Cardiac fibroblast (primary cell): ENCODE measurements at regions not wholly inside any gene's neighbourhood (a gene's known extent, or its start where the extent isn't known, plus 50 kb on each side); places are given as distances from the start of the nearest gene placed in this dataset.
"Not testable (repeated sequence)": the region's sequence is repeated elsewhere in the genome, so short reads cannot be mapped to it uniquely, and the experiment has no call there.

Experiments used
- DNase-seq, 2 donors: peaks; one replicate each; pipeline versions ENCODE4 v3.0.0 to v3.0.0-alpha.2; 2010; ENCODE audit warnings: low read depth in 2 of 2
- H3K4me3 ChIP-seq, 2 donors: replicated peaks in 1 of 2; 1 replicate in 1 of 2; 2 replicates in 1 of 2; pipeline ENCODE4 v1.5.1; 2011; ENCODE audit warnings: low read depth in 2 of 2, low read length in 2 of 2, mild to moderate bottlenecking in 2 of 2, moderate library complexity in 1 of 2
- CTCF ChIP-seq: IDR thresholded peaks from one replicate; pipeline ENCODE4 v1.5.1; 2011; ENCODE audit warnings: low read depth, mild to moderate bottlenecking, low read length, inconsistent platforms

DNA sequence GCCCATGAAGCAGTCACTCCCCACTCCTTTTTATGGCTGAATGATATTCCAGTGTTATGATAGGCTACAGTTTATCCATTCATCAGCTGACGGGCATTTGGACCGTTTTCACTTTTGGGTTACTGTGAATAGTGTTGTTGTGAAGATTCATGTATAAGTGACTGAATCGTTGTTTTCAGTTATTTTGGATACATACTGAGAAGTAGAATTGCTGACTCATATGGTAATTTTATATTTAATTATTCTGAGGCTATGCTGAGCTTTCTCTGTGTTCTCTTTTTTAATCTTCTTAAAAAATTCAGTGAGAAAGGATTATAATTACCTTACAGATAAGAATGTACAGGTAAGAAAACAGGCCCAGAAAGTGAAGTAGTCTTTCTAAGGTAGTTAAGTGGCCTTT is 117.9 kb upstream of the MPHOSPH6 start:
- DNase-seq: no peak
- TF ChIP-seq CTCF: no peak
- H3K4me3 ChIP-seq: no peak overlapping the region

- TF ChIP-seq CTCF: no peak
- no peak for DNase-seq
- H3K4me3 ChIP-seq: no peak overlapping the region
These were observed 112.6 kb upstream of the MPHOSPH6 start for GRCh38 chr16:82282662-82283061.

DNA sequence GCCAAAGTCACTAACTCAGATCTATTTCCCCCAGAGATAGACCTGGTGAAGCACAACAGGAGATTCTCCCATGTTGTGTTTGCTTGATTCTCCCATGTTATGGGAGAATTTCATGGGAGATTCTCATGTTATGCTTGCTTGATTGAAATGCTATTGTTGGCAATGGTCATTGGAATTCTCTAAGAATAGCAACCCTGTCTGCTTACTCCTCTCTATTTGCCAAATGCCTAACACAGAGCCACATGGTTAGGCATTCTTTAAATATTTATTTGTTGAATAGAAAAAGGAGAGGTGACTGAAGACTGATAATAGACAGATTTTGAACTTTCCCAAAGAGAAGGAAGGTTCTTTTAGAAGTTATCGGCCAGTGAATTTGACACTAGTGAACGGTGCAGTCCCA is 111.5 kb upstream of the MPHOSPH6 start:
- H3K4me3 ChIP-seq: no peak overlapping the region
- no peak for DNase-seq
- TF ChIP-seq CTCF: no peak

DNA sequence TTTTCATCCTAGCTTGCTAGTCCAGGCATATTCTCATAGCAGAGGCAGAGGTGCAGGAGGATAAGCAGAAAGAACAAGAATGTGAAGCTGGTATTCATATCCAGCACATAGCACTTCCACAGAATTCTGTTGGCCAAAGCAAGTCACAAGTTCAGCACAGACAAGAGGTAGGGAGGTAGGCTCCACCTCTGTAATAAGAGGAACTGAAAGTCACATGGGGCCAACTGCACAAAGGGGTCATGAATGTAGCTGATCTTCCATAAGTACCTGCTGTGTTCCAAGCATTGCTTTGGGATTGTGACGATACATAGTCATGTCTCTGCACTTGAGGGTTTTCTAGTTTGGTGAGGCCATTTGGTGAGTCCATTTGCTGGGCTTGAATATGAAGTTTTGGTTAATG is 110.8 kb upstream of the MPHOSPH6 start:
- no peak for DNase-seq
- no peak for TF ChIP-seq CTCF

DNA sequence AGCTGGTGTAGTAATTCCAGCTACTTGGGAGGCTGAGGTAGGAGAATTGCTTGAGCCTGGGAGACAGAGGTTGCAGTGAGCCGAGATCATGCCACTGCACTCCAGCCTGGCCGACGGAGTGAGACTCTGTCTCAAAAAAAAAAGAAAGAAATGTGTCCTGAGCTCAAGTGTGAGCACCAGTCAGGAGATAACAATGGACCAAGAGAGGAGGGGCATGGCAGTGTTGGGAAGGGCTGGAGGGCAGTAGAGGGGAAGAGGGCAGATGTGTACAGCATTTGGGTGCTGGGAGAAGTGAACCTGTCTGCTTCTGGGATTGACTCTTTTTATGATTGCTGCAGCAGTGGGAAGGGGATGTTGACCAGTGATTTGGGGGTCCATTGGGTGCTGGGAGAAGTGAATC is 105.3 kb upstream of the MPHOSPH6 start:
- not testable (repeated sequence) for DNase-seq, H3K4me3 ChIP-seq

More for the DNA sequence above, 110.8 kb upstream of the MPHOSPH6 start:
- no peak overlapping the region for H3K4me3 ChIP-seq

- H3K4me3 ChIP-seq: no peak overlapping the region
- no peak for DNase-seq
- TF ChIP-seq CTCF: no peak
These were observed 101.6 kb upstream of the MPHOSPH6 start for GRCh38 chr16:82271636-82272035.

DNA sequence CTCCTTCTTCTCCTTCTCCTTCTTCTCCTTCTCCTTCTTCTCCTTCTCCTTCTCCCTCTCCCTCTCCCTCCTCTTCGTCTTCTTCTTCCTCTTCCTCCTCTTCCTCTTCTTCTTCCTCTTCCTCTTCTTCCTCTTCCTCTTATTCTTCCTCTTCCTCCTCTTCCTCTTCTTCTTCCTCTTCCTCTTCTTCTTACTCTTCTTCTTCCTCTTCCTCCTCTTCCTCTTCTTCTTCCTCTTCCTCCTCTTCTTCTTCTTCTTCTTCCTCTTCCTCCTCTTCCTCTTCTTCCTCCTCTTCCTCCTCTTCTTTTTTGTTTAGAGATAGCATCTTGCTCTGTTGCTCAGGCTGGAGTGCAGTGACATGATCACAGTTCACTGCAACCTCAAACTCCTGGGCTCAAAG is 97.7 kb upstream of the MPHOSPH6 start:
- H3K4me3 ChIP-seq, DNase-seq: not testable (repeated sequence)

DNA sequence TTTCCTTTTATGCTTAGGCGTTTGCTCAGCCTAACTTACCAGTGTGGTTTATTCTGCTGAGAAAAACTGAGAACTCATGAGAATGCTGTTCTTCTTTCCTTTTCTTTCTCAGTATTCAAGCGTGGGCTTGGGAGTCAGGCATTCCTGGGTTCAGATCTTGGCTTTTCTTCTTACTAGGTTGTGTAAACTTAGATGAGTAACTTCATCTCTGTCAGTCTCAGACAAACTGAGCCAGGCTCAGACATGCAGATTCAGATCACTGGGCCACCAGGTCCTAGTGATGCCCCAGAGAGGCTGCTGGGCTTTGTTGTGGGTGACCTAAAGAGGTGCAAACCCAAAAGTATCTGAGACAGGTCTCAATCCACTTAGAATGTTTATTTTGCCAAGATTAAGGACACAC is 95.8 kb upstream of the MPHOSPH6 start:
- DNase-seq: no peak
- H3K4me3 ChIP-seq: no peak overlapping the region
- TF ChIP-seq CTCF: no peak
